GM10248 (cell line): ENCODE measurements at regions not wholly inside any gene's neighbourhood (a gene's known extent, or its start where the extent isn't known, plus 50 kb on each side); places are given as distances from the start of the nearest gene placed in this dataset.

Source experiments
- CTCF ChIA-PET: fragments of 300-600 bp; sonication (Branson Sonifier 250); formaldehyde crosslinking; extraction: SDS; loops from one replicate; lab custom pipeline; 2021; ENCODE audit warnings: antibody characterized with exemption; lab: Yijun Ruan, JAX
- POLR2A ChIA-PET: fragments of 350-650 bp; sonication (Branson Sonifier 250); formaldehyde crosslinking; extraction: SDS; loops from one replicate; lab custom pipeline; 2020; ENCODE audit warnings: antibody characterized with exemption; lab: Yijun Ruan, JAX
- DNase-seq: peaks from one replicate; pipeline ENCODE4 v3.0.0; 2012; ENCODE audit errors: extremely low spot score
- CTCF ChIP-seq: IDR thresholded peaks from 2 replicates; pipeline ENCODE4 v1.5.1; 2012; ENCODE audit warnings: mild to moderate bottlenecking, low read depth; ENCODE audit errors: extremely low read depth, missing control alignments, control extremely low read depth

GRCh38 chr11:122192634-122193255 is 76.7 kb upstream of the BLID start:
- no peak for DNase-seq
- no peak for TF ChIP-seq CTCF
- ChIA-PET POLR2A (no interaction called here), CTCF (no interaction called here)

- CTCF ChIA-PET, result interaction anchor here (1.1 to 1.5 kb wide), 3 partner anchors 9 to 536 kb away, joined by 4 to 5 read pairs (median 4); no protein-coding TSS in a partner anchor
- no peak for DNase-seq
- POLR2A ChIA-PET, result no interaction called here
- TF ChIP-seq CTCF, result no peak
These were observed 74.8 kb upstream of the BLID start for GRCh38 chr11:122190768-122191167.

- CTCF ChIA-PET, result interaction anchor here (0.8 to 1.2 kb wide), 2 partner anchors 10 to 534 kb away, joined by 3 to 4 read pairs; no protein-coding TSS in a partner anchor
- POLR2A ChIA-PET, result no interaction called here
- no peak for DNase-seq
- no peak for TF ChIP-seq CTCF
These were observed 73.2 kb upstream of the BLID start for GRCh38 chr11:122189229-122189628.

- DNase-seq, result no peak
- CTCF ChIA-PET, result interaction anchor here (1.0 to 1.5 kb wide), 3 partner anchors 13 to 28 kb away, joined by 3 to 4 read pairs (median 4); no protein-coding TSS in a partner anchor
- POLR2A ChIA-PET, result no interaction called here
- no peak for TF ChIP-seq CTCF
These were observed 71.6 kb upstream of the BLID start for GRCh38 chr11:122187373-122188165.

- CTCF ChIA-PET, result interaction anchor here (1.5 kb wide), 1 partner anchor 17 kb away, joined by 4 read pairs; no protein-coding TSS in a partner anchor
These were observed 70.5 kb upstream of the BLID start for GRCh38 chr11:122186439-122187080.

More at GRCh38 chr11:122186439-122187080, 70.5 kb upstream of the BLID start:
- no peak for DNase-seq
- POLR2A ChIA-PET, result no interaction called here
- TF ChIP-seq CTCF, result no peak
